CD4-positive, alpha-beta T cell treated with Interleukin-17A for 4 hours (primary cell): ENCODE measurements at regions not wholly inside any gene's neighbourhood (a gene's known extent, or its start where the extent isn't known, plus 50 kb on each side); places are given as distances from the start of the nearest gene placed in this dataset.

ENCODE experiments used
- DNase-seq: peaks from one replicate; pipeline ENCODE4 v3.0.0-alpha.2; 2020; ENCODE audit warnings: mixed read lengths

- no peak for DNase-seq
Measured at GRCh38 chr2:12221584-12221983, 475.2 kb downstream of the LPIN1 start.

- no peak for DNase-seq
Measured at GRCh38 chr2:12222554-12222953, 476.1 kb downstream of the LPIN1 start.

GRCh38 chr2:12223732-12224131 lies 477.3 kb downstream of the LPIN1 start:
- no peak for DNase-seq

GRCh38 chr2:12226653-12227052 lies 480.2 kb downstream of the LPIN1 start:
- no peak for DNase-seq

- no peak for DNase-seq
Measured at GRCh38 chr2:12227941-12228608, 481.6 kb downstream of the LPIN1 start.

DNA sequence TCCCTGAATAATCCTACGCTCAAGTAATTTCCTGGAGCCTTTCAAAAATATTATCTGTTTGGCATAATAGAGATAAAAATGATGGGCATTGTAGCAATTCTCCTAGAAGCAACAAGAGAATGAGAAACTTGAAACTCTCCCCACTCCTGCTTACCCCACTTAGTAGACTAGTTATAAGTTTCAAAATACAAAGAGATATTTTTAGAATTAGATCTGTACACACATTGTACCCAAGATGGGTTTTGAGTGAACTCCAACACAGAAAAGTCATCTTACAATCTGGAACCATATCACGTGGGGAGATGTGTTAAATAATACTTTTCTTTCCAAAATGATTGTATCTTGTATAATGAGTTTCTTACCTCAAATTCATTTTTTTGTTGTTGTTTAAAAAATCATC lies 484.9 kb downstream of the LPIN1 start:
- DNase-seq, result no peak

- DNase-seq, result no peak
Measured at GRCh38 chr2:12232876-12233275, 483.9 kb upstream of the TRIB2 start.

- DNase-seq, result no peak
Measured at GRCh38 chr2:12236136-12236844, 480.4 kb upstream of the TRIB2 start.

GRCh38 chr2:12240206-12240605 lies 476.5 kb upstream of the TRIB2 start:
- no peak for DNase-seq

DNA sequence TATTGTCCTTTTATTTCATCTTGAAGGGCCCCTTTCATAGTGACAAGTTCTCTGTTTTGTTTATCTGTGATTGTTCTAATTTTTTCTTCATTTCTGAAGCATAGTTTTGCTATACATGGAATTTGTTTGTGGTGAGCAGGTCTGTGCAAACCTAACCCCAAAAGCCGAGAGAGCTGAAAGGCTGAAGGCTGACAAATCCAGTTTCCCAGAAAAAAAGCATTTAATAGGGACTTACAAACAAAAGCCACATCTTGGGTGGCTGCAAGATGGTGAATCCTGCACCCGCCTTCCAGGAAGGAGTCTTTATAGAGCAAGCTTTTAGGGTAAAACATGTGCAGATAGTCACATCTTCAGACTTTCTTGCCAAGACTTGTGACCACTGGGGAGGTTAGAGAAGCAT lies 473.4 kb upstream of the TRIB2 start:
- DNase-seq, result no peak

GRCh38 chr2:12244070-12244469 lies 472.7 kb upstream of the TRIB2 start:
- DNase-seq, result no peak

DNA sequence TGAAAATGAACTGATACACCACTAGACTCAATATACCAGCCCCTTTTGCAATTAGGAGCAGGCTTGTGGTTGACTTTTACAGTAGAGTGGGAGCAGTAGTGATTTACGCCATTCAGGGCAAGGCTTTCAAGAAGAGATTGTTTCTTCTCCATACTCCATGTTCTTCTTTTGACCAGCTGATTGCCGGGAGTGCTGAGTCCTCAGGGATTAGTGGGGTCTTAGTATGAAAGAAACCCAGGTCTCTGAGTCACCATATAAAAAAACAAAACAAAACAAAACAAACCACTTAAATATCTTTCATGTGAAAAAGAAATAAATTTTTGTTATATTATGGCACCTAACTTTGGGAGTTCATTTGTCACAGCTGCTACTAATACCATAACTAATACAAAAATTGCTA lies 465.6 kb upstream of the TRIB2 start:
- no peak for DNase-seq

DNA sequence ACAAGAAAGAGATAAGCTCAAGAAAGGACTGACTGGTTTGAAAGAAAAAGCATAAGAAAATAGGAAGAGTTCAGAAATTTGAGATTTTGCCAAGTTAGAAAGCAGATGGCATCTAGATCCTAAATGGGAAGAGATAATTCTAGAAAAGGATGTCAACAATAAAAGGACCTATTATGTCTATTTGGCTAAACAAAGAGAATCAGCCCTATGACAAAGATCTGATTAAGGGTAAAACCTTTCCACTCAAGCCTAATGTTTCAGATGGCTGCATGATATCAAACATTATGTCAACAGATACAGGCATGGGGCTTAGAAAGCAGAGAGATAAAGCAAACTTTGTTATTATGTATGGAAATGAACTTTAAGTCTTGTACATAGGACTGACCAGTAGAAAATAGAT lies 465.0 kb upstream of the TRIB2 start:
- DNase-seq, result no peak

DNA sequence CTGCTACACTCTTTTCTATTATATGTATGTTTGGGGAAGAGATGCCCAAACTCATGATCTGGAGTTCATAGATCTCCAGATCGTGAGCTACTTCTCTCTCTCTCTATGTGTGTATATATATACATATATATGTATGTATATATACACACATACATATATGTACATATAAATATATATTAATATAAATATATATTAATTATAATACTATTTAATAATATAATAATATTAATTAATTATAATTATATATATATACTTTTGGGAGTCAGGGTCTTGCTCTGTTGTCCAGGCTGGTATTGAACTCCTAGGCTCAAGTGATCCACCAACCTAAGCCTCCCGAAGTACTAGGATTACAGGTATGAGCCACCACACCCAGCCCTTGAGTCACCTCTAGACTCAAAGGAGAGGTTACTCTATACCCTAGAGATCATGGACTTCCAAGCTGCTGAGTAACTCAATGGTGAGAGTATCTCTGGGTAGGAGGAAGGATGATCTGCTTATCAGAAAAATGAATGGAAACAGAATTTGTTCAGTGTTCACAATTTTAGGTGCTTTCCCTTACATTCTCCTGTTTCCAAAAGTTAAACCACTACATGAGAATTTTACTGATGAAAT lies 463.5 kb upstream of the TRIB2 start:
- DNase-seq, result no peak

DNA sequence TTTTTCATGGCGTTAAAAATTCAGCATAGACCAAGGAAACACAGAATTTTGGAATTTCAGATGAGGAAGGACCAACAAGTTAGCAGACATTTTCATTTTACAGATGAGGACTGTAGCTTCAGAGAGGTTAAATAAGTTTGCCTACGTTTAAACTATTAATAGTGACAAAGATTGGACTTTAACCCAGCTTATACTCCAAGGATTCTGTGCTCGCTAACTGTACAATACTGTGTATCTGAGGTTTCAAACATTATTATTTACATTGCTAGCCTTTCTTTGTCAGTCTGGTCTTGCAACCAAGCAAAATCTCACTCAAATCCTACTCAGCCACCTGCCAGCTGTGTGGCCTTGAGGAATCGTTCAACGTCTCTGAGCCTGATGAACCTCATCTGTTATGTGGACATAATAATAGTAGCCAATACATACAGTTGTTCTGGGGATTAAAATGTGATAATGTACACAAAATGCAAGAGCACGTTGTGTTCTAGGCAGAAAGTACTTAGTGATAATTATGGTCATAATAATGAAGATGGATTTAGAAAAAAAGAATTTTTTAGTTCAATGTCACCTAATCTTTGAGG lies 462.4 kb upstream of the TRIB2 start:
- DNase-seq, result no peak

- DNase-seq, result no peak
Measured at GRCh38 chr2:12256206-12256605, 460.5 kb upstream of the TRIB2 start.

DNA sequence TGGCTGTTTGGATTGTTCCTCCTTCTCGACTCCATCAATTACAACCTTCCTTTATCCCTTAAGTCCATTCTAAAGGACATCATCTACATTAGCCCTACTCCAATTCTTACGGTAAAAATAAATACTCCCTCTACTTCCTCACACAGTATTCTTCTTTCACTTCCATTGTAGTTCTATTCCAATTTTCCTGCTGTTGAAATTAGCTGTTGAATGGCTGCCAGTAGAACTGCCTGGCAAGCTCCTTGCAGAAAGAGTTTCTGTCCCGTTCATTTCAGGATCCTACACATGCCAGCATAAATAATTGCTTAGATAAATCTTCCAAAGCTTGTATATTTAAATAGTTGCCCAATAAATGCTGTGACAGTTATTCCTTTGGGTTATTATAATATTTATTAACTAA lies 459.3 kb upstream of the TRIB2 start:
- DNase-seq, result no peak

- DNase-seq, result no peak
Measured at GRCh38 chr2:12259493-12259892, 457.2 kb upstream of the TRIB2 start.

DNA sequence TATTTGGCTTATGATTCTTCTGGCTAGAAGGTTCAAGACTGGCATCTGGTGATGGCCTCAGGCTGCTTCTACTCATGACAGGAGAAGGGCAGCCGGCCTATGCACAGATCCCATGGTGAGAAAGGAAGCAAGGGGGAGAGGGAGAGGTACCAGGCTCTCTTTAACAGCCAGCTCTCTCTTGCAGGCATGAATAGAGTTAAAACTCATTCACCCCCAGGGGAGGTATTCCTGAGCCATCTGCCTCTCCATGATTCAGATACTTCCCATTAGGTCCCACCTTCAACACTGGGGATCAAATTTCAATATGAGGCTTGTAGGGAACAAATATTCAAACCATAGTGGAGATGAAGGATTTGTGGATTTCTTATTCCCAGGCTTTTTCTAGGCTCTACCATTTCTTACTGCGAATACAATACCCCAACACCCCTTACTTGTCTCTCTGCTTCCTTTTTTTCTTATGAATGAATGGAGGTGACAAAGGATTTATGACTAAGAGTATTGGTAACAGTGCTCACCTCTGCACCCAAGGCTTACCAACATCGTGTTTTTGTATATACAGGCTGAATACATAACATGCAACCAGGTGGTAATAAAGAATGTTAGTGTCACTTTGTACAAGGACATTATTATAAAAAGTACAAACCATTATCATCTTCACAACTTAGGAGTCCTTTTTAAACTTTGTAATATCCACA lies 454.6 kb upstream of the TRIB2 start:
- no peak for DNase-seq

DNA sequence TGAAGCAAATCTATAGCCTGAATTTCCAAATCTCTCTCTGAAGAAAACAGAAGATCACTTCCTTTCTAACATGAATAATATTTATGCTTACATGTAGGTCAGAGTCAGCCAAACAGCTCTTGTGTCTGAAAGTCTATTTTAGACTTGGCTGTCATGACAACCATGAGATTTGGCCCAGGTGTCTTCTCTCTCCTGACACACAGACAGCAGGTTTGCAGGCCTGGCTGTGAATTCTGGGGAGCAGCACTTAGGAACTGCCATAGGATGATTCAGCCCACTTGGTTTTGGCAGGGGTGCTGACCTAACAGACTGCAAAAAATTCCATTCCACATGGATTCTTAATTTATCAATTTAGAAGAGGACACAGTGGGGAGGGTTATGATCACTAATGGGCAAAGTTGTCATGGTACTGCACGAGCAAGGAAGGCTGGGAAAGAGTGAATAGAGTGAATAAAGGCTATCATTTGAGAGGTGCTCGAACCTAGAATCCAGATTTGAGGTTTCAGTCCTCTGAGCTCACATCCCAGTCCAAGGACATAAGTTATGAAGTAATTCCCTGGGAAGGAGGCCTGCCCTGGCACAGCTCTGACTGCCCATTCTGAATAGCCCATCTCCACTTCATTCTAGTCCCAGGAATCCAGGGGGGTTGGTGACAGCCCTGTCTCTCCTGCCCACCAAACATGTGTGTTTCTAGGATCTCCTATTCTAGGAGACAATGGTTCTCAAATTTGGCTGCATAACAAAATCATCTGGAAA lies 453.9 kb upstream of the TRIB2 start:
- no peak for DNase-seq

GRCh38 chr2:12263730-12264129 lies 453.0 kb upstream of the TRIB2 start:
- no peak for DNase-seq

GRCh38 chr2:12264146-12264545 lies 452.6 kb upstream of the TRIB2 start:
- DNase-seq, result no peak

DNA sequence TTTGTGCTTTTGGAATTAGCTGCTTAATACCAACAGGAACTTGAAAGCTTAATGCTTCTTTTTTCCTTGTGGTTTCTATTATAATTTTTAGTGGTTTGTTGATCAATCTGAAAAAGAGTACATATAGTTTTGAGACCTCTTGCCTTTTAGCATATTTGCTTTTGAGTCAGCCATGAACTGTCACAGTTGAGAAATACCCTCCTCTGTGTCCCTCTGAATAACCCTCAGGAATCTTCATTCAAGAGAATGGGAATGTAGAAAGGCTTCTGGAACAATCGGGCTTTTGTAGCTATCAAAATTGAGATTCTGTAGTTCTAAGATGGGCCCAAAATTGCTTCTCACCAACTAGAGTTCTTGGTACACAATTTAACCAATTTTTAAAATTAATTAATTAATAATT lies 451.1 kb upstream of the TRIB2 start:
- DNase-seq, result no peak
